Uterus (tissue), 2 donors: ENCODE measurements at regions not wholly inside any gene's neighbourhood (a gene's known extent, or its start where the extent isn't known, plus 50 kb on each side); places are given as distances from the start of the nearest gene placed in this dataset.
"Not testable (repeated sequence)": the region's sequence is repeated elsewhere in the genome, so short reads cannot be mapped to it uniquely, and the experiment has no call there.

Source experiments
- POLR2A ChIP-seq, 2 donors: fragments of 450-650 bp; IDR thresholded peaks; one replicate each; pipeline ENCODE4 v1.6.1; 2016; ENCODE audit warnings: antibody characterized with exemption in 2 of 2, mild to moderate bottlenecking in 1 of 2, moderate library complexity in 1 of 2
- TF ChIP-seq, protein P1 (sequence below), 4 experiments: fragments of 200-600 bp in 2 of 4; fragments of 450-650 bp in 2 of 4; sonication (generic) in 2 of 4; IDR thresholded peaks; one replicate each; pipeline ENCODE4 v1.5.1; 2016 to 2019; ENCODE audit warnings: antibody characterized with exemption in 4 of 4, mild to moderate bottlenecking in 2 of 4, moderate library complexity in 1 of 4

DNA sequence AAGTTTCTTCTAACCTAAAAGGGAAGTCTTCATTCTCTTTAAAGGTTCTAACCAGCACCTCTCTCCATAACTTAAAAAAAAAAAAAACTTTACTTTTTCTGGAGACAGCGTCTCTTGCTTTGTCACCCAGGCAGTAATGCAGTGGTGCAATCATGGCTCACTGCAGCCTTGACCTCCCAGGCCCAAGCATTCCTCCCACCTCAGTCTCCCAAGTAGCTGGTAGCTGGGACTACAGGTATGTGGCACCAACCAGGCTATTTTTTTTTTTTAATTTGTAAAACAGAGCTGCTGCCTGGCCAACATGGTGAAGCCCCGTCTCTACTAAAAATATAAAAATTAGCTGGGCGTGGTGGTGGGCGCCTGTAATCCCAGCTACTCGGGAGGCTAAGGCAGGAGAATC lies 787.4 kb upstream of the ACO1 start:
- not testable (repeated sequence) for TF ChIP-seq POLR2A (IDR thresholded peaks at IDR 0.05)
- TF ChIP-seq, protein P1, sequence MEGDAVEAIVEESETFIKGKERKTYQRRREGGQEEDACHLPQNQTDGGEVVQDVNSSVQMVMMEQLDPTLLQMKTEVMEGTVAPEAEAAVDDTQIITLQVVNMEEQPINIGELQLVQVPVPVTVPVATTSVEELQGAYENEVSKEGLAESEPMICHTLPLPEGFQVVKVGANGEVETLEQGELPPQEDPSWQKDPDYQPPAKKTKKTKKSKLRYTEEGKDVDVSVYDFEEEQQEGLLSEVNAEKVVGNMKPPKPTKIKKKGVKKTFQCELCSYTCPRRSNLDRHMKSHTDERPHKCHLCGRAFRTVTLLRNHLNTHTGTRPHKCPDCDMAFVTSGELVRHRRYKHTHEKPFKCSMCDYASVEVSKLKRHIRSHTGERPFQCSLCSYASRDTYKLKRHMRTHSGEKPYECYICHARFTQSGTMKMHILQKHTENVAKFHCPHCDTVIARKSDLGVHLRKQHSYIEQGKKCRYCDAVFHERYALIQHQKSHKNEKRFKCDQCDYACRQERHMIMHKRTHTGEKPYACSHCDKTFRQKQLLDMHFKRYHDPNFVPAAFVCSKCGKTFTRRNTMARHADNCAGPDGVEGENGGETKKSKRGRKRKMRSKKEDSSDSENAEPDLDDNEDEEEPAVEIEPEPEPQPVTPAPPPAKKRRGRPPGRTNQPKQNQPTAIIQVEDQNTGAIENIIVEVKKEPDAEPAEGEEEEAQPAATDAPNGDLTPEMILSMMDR (IDR thresholded peaks at IDR 0.05): not testable (repeated sequence)
